HG03095 (cell line): ENCODE measurements at regions not wholly inside any gene's neighbourhood (a gene's known extent, or its start where the extent isn't known, plus 50 kb on each side); places are given as distances from the start of the nearest gene placed in this dataset.
"Not testable (repeated sequence)": the region's sequence is repeated elsewhere in the genome, so short reads cannot be mapped to it uniquely, and the experiment has no call there.

ENCODE experiments used
- ATAC-seq: cut with Tn5 transposase; IDR thresholded peaks from one replicate; pipeline ENCODE4 v1.9.1; 2021; ENCODE audit warnings: moderate library complexity; ENCODE audit not compliant: unreplicated experiment

GRCh38 chr2:71961289-71962027 lies 186.2 kb downstream of the CYP26B1 start:
- no peak for ATAC-seq

DNA sequence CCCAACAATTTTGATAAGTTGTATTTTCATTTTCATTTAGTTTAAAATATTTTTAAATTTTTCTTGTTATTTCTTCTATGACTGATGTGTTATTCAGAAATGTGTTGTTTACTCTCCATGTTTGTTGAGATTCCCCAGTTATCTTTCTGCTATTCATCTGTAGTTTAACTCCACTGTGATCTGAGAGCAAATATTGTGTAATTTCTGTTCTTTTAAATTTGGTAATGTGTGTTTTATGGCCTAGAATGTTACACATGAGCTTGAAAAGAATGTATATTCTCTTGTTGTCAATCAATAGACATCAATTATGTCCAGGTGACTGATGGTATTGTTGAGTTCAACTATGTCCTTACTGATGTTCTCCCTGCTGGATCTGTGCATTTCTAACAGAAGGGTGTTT lies 188.2 kb downstream of the CYP26B1 start:
- no peak for ATAC-seq

DNA sequence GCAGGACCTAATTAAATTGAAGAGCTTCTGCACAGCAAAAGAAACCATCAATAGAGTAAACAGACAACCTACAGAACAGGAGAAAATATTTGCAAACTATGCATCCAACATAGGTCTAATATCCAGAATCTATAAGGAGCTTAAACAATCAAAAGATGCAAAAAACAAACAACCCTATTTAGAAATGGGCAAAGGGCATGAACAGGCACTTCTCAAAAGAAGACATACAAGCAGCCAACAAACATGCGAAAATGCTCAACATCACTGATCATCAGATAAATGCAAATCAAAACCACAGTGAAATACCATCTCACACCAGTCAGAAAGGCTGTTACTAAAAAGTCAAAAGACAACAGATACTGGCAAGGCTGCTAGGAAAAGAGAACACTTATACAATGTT lies 189.2 kb downstream of the CYP26B1 start:
- ATAC-seq = not testable (repeated sequence)

- no peak for ATAC-seq
Measured at GRCh38 chr2:71952572-71953188, 195.0 kb downstream of the CYP26B1 start.

DNA sequence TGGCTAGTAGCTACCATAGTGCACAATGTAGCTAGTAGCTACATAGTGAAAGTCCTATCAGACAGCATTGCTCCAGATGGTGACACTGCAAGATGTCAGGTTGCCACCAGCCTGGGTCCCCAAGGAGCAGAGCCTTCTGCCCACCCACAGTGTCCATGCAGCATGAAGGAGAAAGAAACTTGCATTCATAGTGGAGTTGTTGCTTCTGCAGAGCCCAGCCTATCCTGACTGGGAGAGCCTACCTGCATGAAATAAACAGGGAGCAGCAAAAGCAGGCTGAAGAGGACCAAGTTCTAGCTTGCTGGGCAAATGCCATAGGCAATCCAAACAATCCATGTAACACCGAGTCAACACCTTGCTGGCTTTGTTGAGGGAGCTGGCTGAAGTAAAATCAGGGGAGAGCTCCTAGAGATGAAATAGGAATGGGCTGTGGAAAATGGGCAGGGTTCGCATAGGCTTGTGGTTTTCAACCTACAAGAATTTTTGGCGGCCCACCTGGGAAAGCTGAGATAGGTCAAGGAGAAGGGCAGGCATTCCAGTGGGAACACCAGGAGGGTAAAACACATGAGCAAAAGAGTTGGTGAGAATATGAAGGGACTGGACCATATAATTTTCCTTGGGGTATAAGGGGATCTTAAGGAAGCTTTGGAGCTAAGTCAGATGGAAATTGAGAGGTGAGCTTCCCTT lies 195.8 kb downstream of the CYP26B1 start:
- no peak for ATAC-seq

- no peak for ATAC-seq
Measured at GRCh38 chr2:71951083-71951468, 196.6 kb downstream of the CYP26B1 start.

- ATAC-seq = no peak
Measured at GRCh38 chr2:71950256-71951082, 197.2 kb downstream of the CYP26B1 start.

- ATAC-seq = no peak
Measured at GRCh38 chr2:71949537-71949798, 198.2 kb downstream of the CYP26B1 start.

- no peak for ATAC-seq
Measured at GRCh38 chr2:71948781-71949536, 198.7 kb downstream of the CYP26B1 start.

DNA sequence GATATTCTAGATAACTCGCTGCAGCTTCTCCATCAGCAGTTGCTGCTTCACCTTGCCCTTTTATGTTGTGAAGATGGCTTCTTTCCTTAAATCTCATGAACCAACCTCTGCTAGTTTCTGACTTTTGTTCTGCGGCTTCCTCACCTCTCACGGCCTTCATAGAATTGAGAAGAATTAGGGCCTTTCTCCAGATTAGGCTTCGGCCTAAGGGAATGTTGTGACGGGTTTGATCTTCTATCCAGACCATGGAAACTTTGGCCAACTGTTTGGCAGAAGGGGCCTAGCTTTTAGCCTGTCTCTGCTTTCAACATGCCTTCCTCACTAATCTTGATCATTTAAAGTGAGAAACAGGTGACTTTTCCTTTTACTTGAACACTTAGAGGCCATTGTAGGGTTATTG lies 199.9 kb downstream of the CYP26B1 start:
- ATAC-seq = no peak

GRCh38 chr2:71945603-71945959 lies 202.1 kb downstream of the CYP26B1 start:
- no peak for ATAC-seq

DNA sequence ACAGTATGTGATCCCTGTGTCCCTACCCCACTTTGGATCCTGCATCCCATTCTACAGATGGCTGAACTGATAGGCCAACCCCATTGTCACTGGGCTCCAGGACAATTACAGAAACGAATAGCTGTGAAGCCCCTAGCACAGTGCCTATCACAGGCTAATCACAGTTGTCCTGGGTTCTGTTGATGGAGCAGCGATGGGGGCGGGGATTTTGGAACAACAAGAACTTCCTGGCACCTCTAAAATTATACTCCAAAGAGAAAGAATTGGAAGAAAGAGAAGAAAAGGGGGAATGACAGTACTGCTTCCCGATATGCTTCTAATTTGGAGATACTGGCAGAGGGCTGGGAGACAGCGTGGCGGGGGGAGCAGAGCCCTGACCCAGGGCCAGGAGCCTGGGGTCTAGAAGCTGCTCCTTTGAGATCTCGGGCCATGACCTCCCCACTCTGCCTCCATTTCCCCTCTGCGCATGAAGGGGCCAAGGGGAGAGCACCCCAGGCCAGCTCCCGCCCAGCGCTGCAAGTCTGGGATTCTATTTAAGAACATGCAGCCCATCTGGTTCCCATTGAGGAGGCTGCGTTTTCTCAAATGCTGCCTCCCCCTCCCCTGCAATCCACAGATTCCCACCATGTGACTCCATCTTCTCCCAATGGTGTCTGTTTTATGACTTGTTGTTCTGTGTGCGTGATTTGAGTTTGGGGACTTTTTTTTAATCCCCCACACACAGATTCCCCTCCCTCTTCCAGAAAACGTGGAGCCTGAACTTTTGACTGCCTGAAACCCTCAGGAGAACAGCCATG lies 202.7 kb downstream of the CYP26B1 start:
- no peak for ATAC-seq

DNA sequence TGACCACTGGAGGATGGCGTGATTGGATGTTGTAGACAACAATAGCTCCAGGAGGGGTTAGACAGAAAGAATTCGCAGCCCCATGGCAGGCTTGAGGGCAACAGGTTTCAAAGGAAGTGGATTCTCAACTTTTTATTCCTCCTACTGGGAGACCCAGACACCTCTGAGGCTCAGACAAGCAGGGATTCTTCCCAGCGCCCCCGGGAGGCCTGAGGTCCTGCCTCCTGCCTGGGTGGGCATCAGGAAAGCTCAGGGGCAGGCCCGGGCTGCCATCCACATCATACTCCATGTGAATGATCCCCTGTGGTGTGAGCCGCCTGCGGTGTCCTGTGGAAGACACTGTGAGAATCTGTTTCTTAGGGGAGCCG lies 203.5 kb downstream of the CYP26B1 start:
- no peak for ATAC-seq

DNA sequence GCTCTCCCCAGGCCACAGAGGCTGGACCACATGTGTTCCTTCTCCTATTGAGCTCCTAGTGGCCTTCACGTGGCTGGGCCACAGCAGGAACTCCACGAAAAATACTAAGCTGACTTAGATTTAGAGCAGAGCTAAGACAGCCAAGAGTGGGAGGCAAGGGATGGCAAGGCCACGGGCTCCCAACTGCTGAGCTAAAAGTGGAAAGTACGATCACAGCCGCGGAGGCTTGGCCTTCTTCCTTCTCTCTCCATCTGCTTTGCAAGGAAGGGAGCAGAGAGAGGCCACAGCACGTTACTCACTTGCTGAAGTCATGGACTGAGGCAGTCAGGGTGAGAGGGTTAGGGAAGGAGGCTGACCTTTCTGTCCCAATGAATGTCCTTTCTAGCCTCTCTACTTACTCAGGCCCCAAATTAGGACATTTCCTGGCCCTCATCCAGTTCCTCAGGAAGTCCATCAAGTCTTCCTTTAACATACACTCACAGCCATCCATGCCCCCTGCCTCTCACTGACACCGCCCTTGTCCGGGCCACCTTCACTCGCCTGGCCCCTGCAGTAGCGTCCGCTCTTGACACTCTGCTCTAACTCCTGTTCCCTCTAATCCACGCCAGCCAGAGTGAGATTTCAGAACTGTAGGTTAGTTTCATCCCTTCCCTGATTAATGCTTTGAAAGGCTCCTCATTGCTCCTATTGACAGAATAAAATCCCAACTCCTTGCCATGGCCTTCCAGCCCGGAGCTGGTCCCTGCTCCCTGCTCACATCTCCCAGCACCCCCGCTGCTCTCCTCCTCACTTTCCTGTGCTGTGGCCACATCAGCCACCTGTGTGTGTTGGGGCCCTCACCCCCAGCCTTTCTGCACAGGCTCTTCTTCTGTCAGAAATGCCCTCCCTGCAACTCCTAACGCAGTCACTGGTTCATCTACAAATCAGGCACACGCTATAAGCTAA lies 204.2 kb downstream of the CYP26B1 start:
- ATAC-seq = no peak

- no peak for ATAC-seq
Measured at GRCh38 chr2:71941726-71942525, 205.7 kb downstream of the CYP26B1 start.

GRCh38 chr2:71940695-71941094 lies 207.0 kb downstream of the CYP26B1 start:
- no peak for ATAC-seq

- no peak for ATAC-seq
Measured at GRCh38 chr2:71939588-71940535, 207.8 kb downstream of the CYP26B1 start.
